ENCODE measurements at regions not wholly inside any gene's neighbourhood (a gene's known extent, or its start where the extent isn't known, plus 50 kb on each side); places are given as distances from the start of the nearest gene placed in this dataset.
"Not testable (repeated sequence)": the region's sequence is repeated elsewhere in the genome, so short reads cannot be mapped to it uniquely, and the experiment has no call there.

GRCh38 chr7:68728720-68729119, 869.6 kb upstream of the AUTS2 start:
- TF ChIP-seq, protein P1, sequence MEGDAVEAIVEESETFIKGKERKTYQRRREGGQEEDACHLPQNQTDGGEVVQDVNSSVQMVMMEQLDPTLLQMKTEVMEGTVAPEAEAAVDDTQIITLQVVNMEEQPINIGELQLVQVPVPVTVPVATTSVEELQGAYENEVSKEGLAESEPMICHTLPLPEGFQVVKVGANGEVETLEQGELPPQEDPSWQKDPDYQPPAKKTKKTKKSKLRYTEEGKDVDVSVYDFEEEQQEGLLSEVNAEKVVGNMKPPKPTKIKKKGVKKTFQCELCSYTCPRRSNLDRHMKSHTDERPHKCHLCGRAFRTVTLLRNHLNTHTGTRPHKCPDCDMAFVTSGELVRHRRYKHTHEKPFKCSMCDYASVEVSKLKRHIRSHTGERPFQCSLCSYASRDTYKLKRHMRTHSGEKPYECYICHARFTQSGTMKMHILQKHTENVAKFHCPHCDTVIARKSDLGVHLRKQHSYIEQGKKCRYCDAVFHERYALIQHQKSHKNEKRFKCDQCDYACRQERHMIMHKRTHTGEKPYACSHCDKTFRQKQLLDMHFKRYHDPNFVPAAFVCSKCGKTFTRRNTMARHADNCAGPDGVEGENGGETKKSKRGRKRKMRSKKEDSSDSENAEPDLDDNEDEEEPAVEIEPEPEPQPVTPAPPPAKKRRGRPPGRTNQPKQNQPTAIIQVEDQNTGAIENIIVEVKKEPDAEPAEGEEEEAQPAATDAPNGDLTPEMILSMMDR (IDR thresholded peaks at IDR 0.05) = not testable (repeated sequence)
- not testable (repeated sequence) for TF ChIP-seq POLR2A (IDR thresholded peaks at IDR 0.05)
